ENCODE measurements at regions not wholly inside any gene's neighbourhood (a gene's known extent, or its start where the extent isn't known, plus 50 kb on each side); places are given as distances from the start of the nearest gene placed in this dataset.

- TF ChIP-seq SP1 (IDR thresholded peaks at IDR 0.05) (no peak), FOXA1 (IDR thresholded peaks at IDR 0.05) (no peak), SUZ12 (IDR thresholded peaks at IDR 0.05) (no peak), FOXM1 (IDR thresholded peaks at IDR 0.05; ENCODE audit: borderline replicate concordance) (no peak), ELF4 (IDR thresholded peaks at IDR 0.05) (no peak)
Observed at GRCh38 chr9:91042024-91042423, 240.4 kb downstream of the SYK start.

Measured in HEK293T (cell line).